ENCODE measurements at regions not wholly inside any gene's neighbourhood (a gene's known extent, or its start where the extent isn't known, plus 50 kb on each side); places are given as distances from the start of the nearest gene placed in this dataset.

- Mint-ChIP-seq H3K27ac (no peak overlapping the region), H3K36me3 (no peaks in the 10 kb centered on the region), H3K4me1 (no peaks in the 10 kb centered on the region), H3K4me3 (no peak overlapping the region), H3K27me3 (no peaks in the 10 kb centered on the region), H3K9me3 (peaks cover 0 to 4% (median 0%) of the 10 kb centered on the region in 7 donors)
- H3K27ac ChIP-seq (ENCODE audit: insufficient read depth, low read length, poor library complexity, severe bottlenecking): no peak overlapping the region
- no peaks in the 10 kb centered on the region for H3K27me3 ChIP-seq (ENCODE audit: control insufficient read depth, insufficient read depth, low read length)
- H3K4me3 ChIP-seq (ENCODE audit: low read depth, low read length): no peak overlapping the region
- H3K4me1 ChIP-seq (ENCODE audit: control insufficient read depth, insufficient read depth, low read length, poor library complexity, severe bottlenecking): no peaks in the 10 kb centered on the region
- DNase-seq: no peak
- H3K36me3 ChIP-seq (ENCODE audit: control insufficient read depth, insufficient read depth, low read length): no peaks in the 10 kb centered on the region
- ATAC-seq (ENCODE audit: low read depth in 2 of 2): no peak
- no peaks in the 10 kb centered on the region for H3K9me3 ChIP-seq (ENCODE audit: control insufficient read depth in 2 of 2, low read length in 2 of 2)
Observed at GRCh38 chr12:105738051-105738450, 400.7 kb downstream of the NUAK1 start.

GRCh38 chr12:105740369-105740768, 398.4 kb downstream of the NUAK1 start:
- no peak overlapping the region for H3K4me3 ChIP-seq (ENCODE audit: low read depth, low read length)
- H3K36me3 ChIP-seq (ENCODE audit: control insufficient read depth, insufficient read depth, low read length): no peaks in the 10 kb centered on the region
- H3K4me3 Mint-ChIP-seq: no peak overlapping the region
- no peak overlapping the region for H3K27ac ChIP-seq (ENCODE audit: insufficient read depth, low read length, poor library complexity, severe bottlenecking)
- peaks cover 0 to 4% (median 0%) of the 10 kb centered on the region in 7 donors for H3K9me3 Mint-ChIP-seq
- no peaks in the 10 kb centered on the region for H3K9me3 ChIP-seq (ENCODE audit: control insufficient read depth in 2 of 2, low read length in 2 of 2)
- H3K27ac Mint-ChIP-seq: no peak overlapping the region
- no peaks in the 10 kb centered on the region for H3K4me1 ChIP-seq (ENCODE audit: control insufficient read depth, insufficient read depth, low read length, poor library complexity, severe bottlenecking)
- H3K27me3 ChIP-seq (ENCODE audit: control insufficient read depth, insufficient read depth, low read length): no peaks in the 10 kb centered on the region
- DNase-seq (no peak), ATAC-seq (ENCODE audit: low read depth in 2 of 2) (no peak)
- H3K4me1 Mint-ChIP-seq: no peaks in the 10 kb centered on the region
- H3K36me3 Mint-ChIP-seq: no peaks in the 10 kb centered on the region
- H3K27me3 Mint-ChIP-seq: no peaks in the 10 kb centered on the region

GRCh38 chr12:105740970-105741725, 397.6 kb downstream of the NUAK1 start:
- Histone ChIP-seq H3K36me3 (ENCODE audit: control insufficient read depth, insufficient read depth, low read length) (no peaks in the 10 kb centered on the region), H3K4me3 (ENCODE audit: low read depth, low read length) (no peak overlapping the region), H3K4me1 (ENCODE audit: control insufficient read depth, insufficient read depth, low read length, poor library complexity, severe bottlenecking) (no peaks in the 10 kb centered on the region), H3K27ac (ENCODE audit: insufficient read depth, low read length, poor library complexity, severe bottlenecking) (no peak overlapping the region), H3K27me3 (ENCODE audit: control insufficient read depth, insufficient read depth, low read length) (no peaks in the 10 kb centered on the region), H3K9me3 (ENCODE audit: control insufficient read depth in 2 of 2, low read length in 2 of 2) (no peaks in the 10 kb centered on the region)
- ATAC-seq (ENCODE audit: low read depth in 2 of 2) (no peak), DNase-seq (no peak)
- Mint-ChIP-seq H3K27ac (no peak overlapping the region), H3K4me3 (no peak overlapping the region), H3K4me1 (no peaks in the 10 kb centered on the region), H3K36me3 (no peaks in the 10 kb centered on the region), H3K9me3 (peaks cover 0 to 2% (median 0%) of the 10 kb centered on the region in 7 donors), H3K27me3 (no peaks in the 10 kb centered on the region)

GRCh38 chr12:105741786-105742566, 396.8 kb downstream of the NUAK1 start:
- Histone ChIP-seq H3K4me3 (ENCODE audit: low read depth, low read length) (no peak overlapping the region), H3K27me3 (ENCODE audit: control insufficient read depth, insufficient read depth, low read length) (no peaks in the 10 kb centered on the region), H3K4me1 (ENCODE audit: control insufficient read depth, insufficient read depth, low read length, poor library complexity, severe bottlenecking) (no peaks in the 10 kb centered on the region), H3K27ac (ENCODE audit: insufficient read depth, low read length, poor library complexity, severe bottlenecking) (no peak overlapping the region), H3K9me3 (ENCODE audit: control insufficient read depth in 2 of 2, low read length in 2 of 2) (no peaks in the 10 kb centered on the region), H3K36me3 (ENCODE audit: control insufficient read depth, insufficient read depth, low read length) (no peaks in the 10 kb centered on the region)
- no peaks in the 10 kb centered on the region for H3K36me3 Mint-ChIP-seq
- ATAC-seq (ENCODE audit: low read depth in 2 of 2): no peak
- H3K4me3 Mint-ChIP-seq: no peak overlapping the region
- DNase-seq: no peak
- no peaks in the 10 kb centered on the region for H3K27me3 Mint-ChIP-seq
- no peaks in the 10 kb centered on the region for H3K4me1 Mint-ChIP-seq
- no peak overlapping the region for H3K27ac Mint-ChIP-seq
- peaks cover 0 to 2% (median 0%) of the 10 kb centered on the region in 7 donors for H3K9me3 Mint-ChIP-seq

- H3K27me3 ChIP-seq (ENCODE audit: control insufficient read depth, insufficient read depth, low read length): no peaks in the 10 kb centered on the region
- no peak overlapping the region for H3K4me3 ChIP-seq (ENCODE audit: low read depth, low read length)
- Mint-ChIP-seq H3K27ac (no peak overlapping the region), H3K27me3 (no peaks in the 10 kb centered on the region), H3K9me3 (peaks cover 0 to 2% (median 0%) of the 10 kb centered on the region in 7 donors), H3K4me1 (no peaks in the 10 kb centered on the region), H3K36me3 (no peaks in the 10 kb centered on the region), H3K4me3 (no peak overlapping the region)
- ATAC-seq (ENCODE audit: low read depth in 2 of 2): no peak
- H3K27ac ChIP-seq (ENCODE audit: insufficient read depth, low read length, poor library complexity, severe bottlenecking): no peak overlapping the region
- H3K4me1 ChIP-seq (ENCODE audit: control insufficient read depth, insufficient read depth, low read length, poor library complexity, severe bottlenecking): no peaks in the 10 kb centered on the region
- no peaks in the 10 kb centered on the region for H3K36me3 ChIP-seq (ENCODE audit: control insufficient read depth, insufficient read depth, low read length)
- H3K9me3 ChIP-seq (ENCODE audit: control insufficient read depth in 2 of 2, low read length in 2 of 2): no peaks in the 10 kb centered on the region
- DNase-seq: no peak
Observed at GRCh38 chr12:105742567-105742874, 396.2 kb downstream of the NUAK1 start.

- no peaks in the 10 kb centered on the region for H3K4me1 ChIP-seq (ENCODE audit: control insufficient read depth, insufficient read depth, low read length, poor library complexity, severe bottlenecking)
- Mint-ChIP-seq H3K27me3 (no peaks in the 10 kb centered on the region), H3K9me3 (peaks cover 0 to 2% (median 0%) of the 10 kb centered on the region in 7 donors), H3K27ac (no peak overlapping the region), H3K4me1 (no peaks in the 10 kb centered on the region), H3K36me3 (no peaks in the 10 kb centered on the region), H3K4me3 (no peak overlapping the region)
- ATAC-seq (ENCODE audit: low read depth in 2 of 2) (no peak), DNase-seq (no peak)
- H3K36me3 ChIP-seq (ENCODE audit: control insufficient read depth, insufficient read depth, low read length): no peaks in the 10 kb centered on the region
- no peak overlapping the region for H3K4me3 ChIP-seq (ENCODE audit: low read depth, low read length)
- no peak overlapping the region for H3K27ac ChIP-seq (ENCODE audit: insufficient read depth, low read length, poor library complexity, severe bottlenecking)
- H3K27me3 ChIP-seq (ENCODE audit: control insufficient read depth, insufficient read depth, low read length): no peaks in the 10 kb centered on the region
- H3K9me3 ChIP-seq (ENCODE audit: control insufficient read depth in 2 of 2, low read length in 2 of 2): no peaks in the 10 kb centered on the region
Observed at GRCh38 chr12:105744371-105745058, 394.2 kb downstream of the NUAK1 start.

GRCh38 chr12:105745811-105746210, 392.9 kb downstream of the NUAK1 start:
- Mint-ChIP-seq H3K4me3 (no peak overlapping the region), H3K27me3 (no peaks in the 10 kb centered on the region), H3K4me1 (no peaks in the 10 kb centered on the region), H3K9me3 (peaks cover 0 to 2% (median 0%) of the 10 kb centered on the region in 7 donors), H3K36me3 (no peaks in the 10 kb centered on the region), H3K27ac (no peak overlapping the region)
- Histone ChIP-seq H3K36me3 (ENCODE audit: control insufficient read depth, insufficient read depth, low read length) (no peaks in the 10 kb centered on the region), H3K9me3 (ENCODE audit: control insufficient read depth in 2 of 2, low read length in 2 of 2) (no peaks in the 10 kb centered on the region), H3K4me3 (ENCODE audit: low read depth, low read length) (no peak overlapping the region), H3K4me1 (ENCODE audit: control insufficient read depth, insufficient read depth, low read length, poor library complexity, severe bottlenecking) (no peaks in the 10 kb centered on the region), H3K27me3 (ENCODE audit: control insufficient read depth, insufficient read depth, low read length) (no peaks in the 10 kb centered on the region), H3K27ac (ENCODE audit: insufficient read depth, low read length, poor library complexity, severe bottlenecking) (no peak overlapping the region)
- ATAC-seq (ENCODE audit: low read depth in 2 of 2) (no peak), DNase-seq (no peak)

Data from CD4-positive, CD25-positive, alpha-beta regulatory T cell (primary cell).